Endothelial cell of umbilical vein (primary cell): ENCODE measurements at regions not wholly inside any gene's neighbourhood (a gene's known extent, or its start where the extent isn't known, plus 50 kb on each side); places are given as distances from the start of the nearest gene placed in this dataset.

ENCODE experiments used
- BruUV-seq: library from RNA; stranded (reverse); fragments of 400-500 nt; replicated peaks from 2 replicates; lab custom pipeline; 2021; lab: Mats Ljungman, UMichigan
- CTCF ChIA-PET: fragments of 300-600, 350-600 bp; sonication (Branson Sonifier 250); formaldehyde crosslinking; loops from one replicate; lab custom pipeline; 2021; ENCODE audit warnings: antibody characterized with exemption, inconsistent platforms; lab: Charles Lee
- POLR2A ChIA-PET: fragments of 300-600, 350-600 bp; sonication (Branson Sonifier 250); formaldehyde crosslinking; loops from one replicate; lab custom pipeline; 2021; ENCODE audit warnings: antibody characterized with exemption, inconsistent platforms; lab: Charles Lee
- DNase-seq: peaks from one replicate; pipeline ENCODE4 v3.0.0-alpha.2; 2011; ENCODE audit warnings: low read depth, low spot score
- FAIRE-seq: peaks from 2 replicates; lab custom pipeline; 2011; peaks lifted over from hg19 to GRCh38; lab: Jason Lieb, UNC
- H2AFZ ChIP-seq: 2 replicates; pipeline ENCODE4 v1.6.0; 2012; ENCODE audit warnings: low read depth, low read length, control low read depth, inconsistent platforms
- H3K27ac ChIP-seq: 2 replicates; pipeline ENCODE4 v1.5.1; 2011; ENCODE audit warnings: low read depth, mild to moderate bottlenecking, control low read depth, low read length, moderate library complexity; ENCODE audit not compliant: insufficient read depth
- H3K27me3 ChIP-seq, 2 experiments: 2 replicates each; pipeline versions ENCODE4 v1.6.0 to v1.6.1; 2011; ENCODE audit warnings: low read length in 2 of 2, mixed read lengths in 1 of 2; ENCODE audit not compliant: control insufficient read depth in 2 of 2, insufficient read depth in 2 of 2
- H3K36me3 ChIP-seq, 2 experiments: 2 replicates in 1 of 2; 3 replicates in 1 of 2; pipeline ENCODE4 v1.5.1; 2011; ENCODE audit warnings: low read length in 2 of 2, mild to moderate bottlenecking in 1 of 2, moderate library complexity in 1 of 2; ENCODE audit not compliant: control insufficient read depth in 2 of 2, insufficient read depth in 2 of 2; ENCODE audit errors: extremely low read depth in 1 of 2
- H3K4me1 ChIP-seq: 3 replicates; pipeline ENCODE4 v1.5.1; 2011; ENCODE audit warnings: mild to moderate bottlenecking, low read length; ENCODE audit not compliant: control insufficient read depth, insufficient read depth; ENCODE audit errors: extremely low read depth
- H3K4me2 ChIP-seq: 2 replicates; pipeline ENCODE4 v1.6.1; 2011; ENCODE audit warnings: low read length, control low read depth, mixed read lengths; ENCODE audit not compliant: insufficient read depth
- H3K4me3 ChIP-seq, 3 experiments: fragments of 200-600 bp in 1 of 3; sonication (generic), shearing (Covaris generic) in 1 of 3; replicated peaks in 1 of 3; 2 replicates each; pipeline ENCODE4 v1.5.1; 2011 to 2016; ENCODE audit warnings: control low read depth in 3 of 3, low read length in 3 of 3, mild to moderate bottlenecking in 2 of 3, inconsistent platforms in 1 of 3, low read depth in 1 of 3, moderate library complexity in 1 of 3; ENCODE audit not compliant: insufficient read depth in 1 of 3
- H3K79me2 ChIP-seq: 2 replicates; pipeline ENCODE4 v1.6.0; 2012; ENCODE audit warnings: low read length, inconsistent platforms; ENCODE audit not compliant: control insufficient read depth, insufficient read depth
- H3K9ac ChIP-seq: replicated peaks from 2 replicates; pipeline ENCODE3; 2011; ENCODE audit warnings: low read length, control low read depth; ENCODE audit not compliant: insufficient read depth; ENCODE audit errors: extremely low read depth
- H3K9me1 ChIP-seq: replicated peaks from 3 replicates; pipeline ENCODE4 v1.6.0; 2011; ENCODE audit warnings: mild to moderate bottlenecking, low read length; ENCODE audit not compliant: control insufficient read depth, insufficient read depth; ENCODE audit errors: extremely low read depth
- H3K9me3 ChIP-seq: replicated peaks from 2 replicates; pipeline ENCODE4 v1.5.1; 2012; ENCODE audit warnings: low read length, inconsistent platforms; ENCODE audit not compliant: control insufficient read depth, insufficient read depth
- H4K20me1 ChIP-seq: replicated peaks from 2 replicates; pipeline ENCODE3; 2011; ENCODE audit warnings: mild to moderate bottlenecking, low read length; ENCODE audit not compliant: control insufficient read depth, insufficient read depth; ENCODE audit errors: extremely low read depth
- EZH2 ChIP-seq: IDR thresholded peaks from 2 replicates; pipeline ENCODE4 v1.6.1; 2012; ENCODE audit warnings: borderline replicate concordance, low read depth, mild to moderate bottlenecking, moderate library complexity, low read length, inconsistent platforms; ENCODE audit not compliant: severe bottlenecking
- GATA2 ChIP-seq: IDR thresholded peaks from 2 replicates; pipeline ENCODE4 v1.7.0; 2011; ENCODE audit warnings: low read depth, mild to moderate bottlenecking, moderate library complexity, mixed read lengths, low read length; ENCODE audit not compliant: insufficient read length, insufficient read depth
- JUN ChIP-seq: IDR thresholded peaks from 2 replicates; pipeline ENCODE4 v1.6.1; 2011; ENCODE audit warnings: borderline replicate concordance, low read depth; ENCODE audit not compliant: insufficient read length, insufficient read depth
- POLR2AphosphoS5 ChIP-seq: IDR thresholded peaks from 2 replicates; pipeline ENCODE4 v1.6.1; 2012; ENCODE audit warnings: low read depth, mild to moderate bottlenecking, control low read depth, low read length, moderate library complexity; ENCODE audit not compliant: insufficient read depth
- dilution Hi-C: fragments of 300-500 bp; cut with MboI; formaldehyde crosslinking; loops from one replicate; pipeline ENCODE4 v1.15.0; 2019; ENCODE audit warnings: low sequenced_read_pairs; ENCODE audit not compliant: extremely low pct_ligation_motif_present
- intact Hi-C: fragments of 100-400 bp; cut with micrococcal nuclease; formaldehyde crosslinking; loops from one replicate; pipeline ENCODE4 v1.10.0; 2022
- TF ChIP-seq, protein P1 (sequence below), 2 donors: IDR thresholded peaks; 1 replicate in 1 of 2; 2 replicates in 1 of 2; pipeline ENCODE4 v1.5.1; 2011; ENCODE audit warnings: low read length in 2 of 2, mild to moderate bottlenecking in 2 of 2, moderate library complexity in 2 of 2, control low read depth in 1 of 2, inconsistent platforms in 1 of 2, low read depth in 1 of 2; ENCODE audit not compliant: insufficient read depth in 1 of 2; ENCODE audit errors: extremely low read depth in 1 of 2

- Histone ChIP-seq H3K4me2 (no peak overlapping the region), H3K36me3 (no peaks in the 10 kb centered on the region), H3K4me3 (no peak overlapping the region), H3K27ac (no peak overlapping the region), H3K9me1 (no peaks in the 10 kb centered on the region), H3K4me1 (no peaks in the 10 kb centered on the region), H3K9me3 (no peaks in the 10 kb centered on the region), H3K9ac (no peak overlapping the region), H3K79me2 (no peaks in the 10 kb centered on the region), H3K27me3 (no peaks in the 10 kb centered on the region), H2AFZ (no peak overlapping the region), H4K20me1 (no peaks in the 10 kb centered on the region)
- intact Hi-C loops (no loop called here), dilution Hi-C loops (no loop called here)
- no TSS peak for BruUV-seq
- CTCF ChIA-PET = interaction anchor here (0.8 kb wide), 1 partner anchor 485 kb away, joined by 3 read pairs; no protein-coding TSS in a partner anchor
- DNase-seq = no peak
- FAIRE-seq = no peak
- TF ChIP-seq JUN (no peak), EZH2 (no peak), POLR2AphosphoS5 (no peak), GATA2 (no peak)
- TF ChIP-seq, protein P1, sequence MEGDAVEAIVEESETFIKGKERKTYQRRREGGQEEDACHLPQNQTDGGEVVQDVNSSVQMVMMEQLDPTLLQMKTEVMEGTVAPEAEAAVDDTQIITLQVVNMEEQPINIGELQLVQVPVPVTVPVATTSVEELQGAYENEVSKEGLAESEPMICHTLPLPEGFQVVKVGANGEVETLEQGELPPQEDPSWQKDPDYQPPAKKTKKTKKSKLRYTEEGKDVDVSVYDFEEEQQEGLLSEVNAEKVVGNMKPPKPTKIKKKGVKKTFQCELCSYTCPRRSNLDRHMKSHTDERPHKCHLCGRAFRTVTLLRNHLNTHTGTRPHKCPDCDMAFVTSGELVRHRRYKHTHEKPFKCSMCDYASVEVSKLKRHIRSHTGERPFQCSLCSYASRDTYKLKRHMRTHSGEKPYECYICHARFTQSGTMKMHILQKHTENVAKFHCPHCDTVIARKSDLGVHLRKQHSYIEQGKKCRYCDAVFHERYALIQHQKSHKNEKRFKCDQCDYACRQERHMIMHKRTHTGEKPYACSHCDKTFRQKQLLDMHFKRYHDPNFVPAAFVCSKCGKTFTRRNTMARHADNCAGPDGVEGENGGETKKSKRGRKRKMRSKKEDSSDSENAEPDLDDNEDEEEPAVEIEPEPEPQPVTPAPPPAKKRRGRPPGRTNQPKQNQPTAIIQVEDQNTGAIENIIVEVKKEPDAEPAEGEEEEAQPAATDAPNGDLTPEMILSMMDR (IDR thresholded peaks at IDR 0.05; ENCODE audit: extremely low read depth in 1 of 2, insufficient read depth in 1 of 2, low read depth in 1 of 2, low read length in 2 of 2) = no peak
- POLR2A ChIA-PET = no interaction called here
These were observed 124.6 kb upstream of the ERCC6L2 start for GRCh38 chr9:95750725-95751519.
